ENCODE measurements at regions not wholly inside any gene's neighbourhood (a gene's known extent, or its start where the extent isn't known, plus 50 kb on each side); places are given as distances from the start of the nearest gene placed in this dataset.

DNA sequence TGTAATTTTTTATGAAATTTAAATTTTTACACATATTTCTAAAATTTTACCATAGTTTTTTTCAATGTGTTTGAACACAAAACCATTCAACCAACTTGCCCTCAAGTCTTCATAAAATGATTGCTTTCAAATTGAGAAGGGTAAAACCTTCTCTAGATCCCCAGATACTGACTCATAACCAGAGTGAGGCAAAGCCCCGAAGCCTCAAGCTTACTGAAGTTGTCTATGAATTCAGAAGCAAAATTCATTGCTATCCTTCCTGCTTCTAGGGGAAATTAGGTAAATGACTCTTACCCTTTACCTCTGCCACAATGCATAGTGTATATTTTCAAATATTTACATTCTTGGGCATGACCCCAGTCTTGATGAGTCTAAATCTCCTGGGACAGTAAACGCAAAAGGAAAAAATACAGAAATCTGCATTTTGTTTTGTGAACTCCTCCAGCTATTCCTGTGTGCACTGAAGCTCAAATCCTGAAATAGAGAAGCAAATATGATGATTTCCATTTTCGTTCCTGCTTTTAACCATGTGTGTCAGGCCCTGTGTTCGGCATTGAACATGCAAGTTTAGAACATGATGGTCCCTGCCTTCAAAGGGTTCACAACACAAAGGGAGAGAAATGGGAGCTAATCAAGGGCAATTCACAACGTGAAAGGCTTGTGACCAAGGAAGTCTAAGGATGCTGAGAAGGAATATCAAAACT lies 246.3 kb downstream of the SUCLG1 start:
- TF ChIP-seq, protein P1, sequence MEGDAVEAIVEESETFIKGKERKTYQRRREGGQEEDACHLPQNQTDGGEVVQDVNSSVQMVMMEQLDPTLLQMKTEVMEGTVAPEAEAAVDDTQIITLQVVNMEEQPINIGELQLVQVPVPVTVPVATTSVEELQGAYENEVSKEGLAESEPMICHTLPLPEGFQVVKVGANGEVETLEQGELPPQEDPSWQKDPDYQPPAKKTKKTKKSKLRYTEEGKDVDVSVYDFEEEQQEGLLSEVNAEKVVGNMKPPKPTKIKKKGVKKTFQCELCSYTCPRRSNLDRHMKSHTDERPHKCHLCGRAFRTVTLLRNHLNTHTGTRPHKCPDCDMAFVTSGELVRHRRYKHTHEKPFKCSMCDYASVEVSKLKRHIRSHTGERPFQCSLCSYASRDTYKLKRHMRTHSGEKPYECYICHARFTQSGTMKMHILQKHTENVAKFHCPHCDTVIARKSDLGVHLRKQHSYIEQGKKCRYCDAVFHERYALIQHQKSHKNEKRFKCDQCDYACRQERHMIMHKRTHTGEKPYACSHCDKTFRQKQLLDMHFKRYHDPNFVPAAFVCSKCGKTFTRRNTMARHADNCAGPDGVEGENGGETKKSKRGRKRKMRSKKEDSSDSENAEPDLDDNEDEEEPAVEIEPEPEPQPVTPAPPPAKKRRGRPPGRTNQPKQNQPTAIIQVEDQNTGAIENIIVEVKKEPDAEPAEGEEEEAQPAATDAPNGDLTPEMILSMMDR (IDR thresholded peaks at IDR 0.05), result no peak
- no peak for TF ChIP-seq POLR2A (IDR thresholded peaks at IDR 0.05)

Measured in testis (tissue), 2 donors.